G401 (cell line): ENCODE measurements at regions not wholly inside any gene's neighbourhood (a gene's known extent, or its start where the extent isn't known, plus 50 kb on each side); places are given as distances from the start of the nearest gene placed in this dataset.
"Not testable (repeated sequence)": the region's sequence is repeated elsewhere in the genome, so short reads cannot be mapped to it uniquely, and the experiment has no call there.

Experiments
- DNase-seq: peaks from one replicate; pipeline ENCODE4 v3.0.0-alpha.2; 2015; ENCODE audit warnings: low spot score
- in situ Hi-C: cut with HindIII; loops from 2 replicates; pipeline ENCODE4 v1.10.0; 2016; ENCODE audit warnings: low sequenced_read_pairs, mixed read lengths

DNA sequence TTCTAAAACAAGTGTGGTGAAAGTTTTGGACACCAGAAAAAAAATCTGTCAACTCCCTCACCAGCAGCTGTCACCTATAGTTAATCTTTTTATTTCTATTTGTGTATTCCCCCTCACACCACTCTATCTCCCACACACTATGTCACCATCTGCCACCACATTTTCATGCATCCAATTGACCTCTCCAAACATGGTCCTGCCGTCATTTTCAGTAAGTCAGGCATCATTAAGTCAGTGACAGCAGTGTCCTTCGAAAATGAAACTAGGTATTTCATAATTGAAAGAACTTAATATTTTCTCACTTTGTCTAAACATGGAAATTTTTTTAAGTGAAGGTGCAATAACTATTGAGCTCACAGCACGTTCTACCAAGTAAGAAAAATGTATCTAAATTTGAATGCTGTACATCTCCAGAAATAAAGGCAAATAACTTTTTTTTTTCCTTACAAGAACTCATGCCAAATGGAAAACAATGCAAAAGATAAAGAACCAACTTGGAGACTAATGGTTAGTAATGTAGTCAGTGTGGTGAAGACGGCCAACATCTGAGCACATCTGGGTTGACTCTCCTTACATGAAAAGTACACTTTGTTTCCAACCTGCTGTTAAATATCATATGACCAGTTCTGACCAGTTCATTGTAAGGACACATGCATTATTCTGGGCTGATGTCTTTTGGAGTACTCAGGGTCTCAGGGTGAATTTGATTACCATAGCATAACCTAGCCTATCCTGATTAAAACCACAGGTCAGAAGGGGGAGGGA, 623.3 kb upstream of the MANEA start:
- in situ Hi-C loops = no loop called here
- DNase-seq = peak; percentile 94

DNA sequence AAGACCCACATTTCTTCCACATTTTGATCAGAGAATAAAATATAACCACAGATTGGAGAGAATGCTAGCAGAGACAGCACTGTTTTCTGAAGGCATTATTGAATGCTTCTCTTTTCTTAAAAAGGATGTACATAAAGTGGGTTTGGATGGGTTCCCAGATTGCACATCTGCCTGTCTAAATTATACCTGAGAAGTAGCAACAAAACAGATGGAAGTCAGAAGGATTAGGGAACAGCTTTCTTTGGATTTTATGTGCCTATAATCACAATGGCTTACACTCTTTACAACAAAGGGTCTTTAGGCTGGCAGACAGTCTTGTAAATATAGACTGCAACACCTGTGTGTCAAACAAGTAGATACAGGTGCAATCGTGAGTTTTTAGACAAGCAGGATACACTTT, 622.2 kb upstream of the MANEA start:
- in situ Hi-C loops = no loop called here
- DNase-seq = peak; percentile 30

DNA sequence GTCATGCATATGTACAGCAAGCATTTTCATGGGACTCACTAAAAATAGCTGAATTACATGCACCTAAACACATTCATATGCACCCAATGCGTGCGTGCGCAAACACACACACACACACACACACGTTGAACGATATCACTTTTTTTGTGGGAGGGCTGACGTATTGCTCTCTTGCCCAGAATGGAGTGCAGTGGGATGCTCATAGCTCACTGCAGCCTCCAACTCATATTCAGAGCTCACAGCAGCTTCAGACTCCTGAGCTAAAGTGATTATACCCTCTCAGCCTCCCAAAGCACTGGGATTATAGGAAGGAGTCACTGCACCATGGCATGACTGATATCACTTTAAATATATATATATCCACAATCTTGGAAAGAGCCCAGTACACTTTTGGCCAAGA, 620.4 kb upstream of the MANEA start:
- in situ Hi-C loops = no loop called here
- DNase-seq = no peak

DNA sequence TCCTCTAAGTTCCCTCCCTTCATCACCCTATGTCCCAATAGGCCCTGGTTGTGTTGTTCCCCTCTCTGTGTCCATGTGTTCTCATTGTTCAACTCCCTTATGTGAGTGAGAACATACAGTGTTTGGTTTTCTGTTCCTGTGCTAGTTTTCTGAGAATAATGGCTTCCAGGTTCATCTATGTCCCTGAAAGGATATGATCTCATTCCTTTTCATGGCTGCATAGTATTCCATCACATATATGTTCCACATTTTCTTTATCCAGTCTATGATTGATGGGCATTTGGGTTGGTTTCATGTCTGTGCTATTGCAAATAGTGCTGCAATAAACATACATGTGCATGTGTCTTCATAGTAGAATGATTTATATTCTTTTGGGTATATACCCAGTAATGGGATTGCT, 612.6 kb upstream of the MANEA start:
- in situ Hi-C loops, DNase-seq: not testable (repeated sequence)

DNA sequence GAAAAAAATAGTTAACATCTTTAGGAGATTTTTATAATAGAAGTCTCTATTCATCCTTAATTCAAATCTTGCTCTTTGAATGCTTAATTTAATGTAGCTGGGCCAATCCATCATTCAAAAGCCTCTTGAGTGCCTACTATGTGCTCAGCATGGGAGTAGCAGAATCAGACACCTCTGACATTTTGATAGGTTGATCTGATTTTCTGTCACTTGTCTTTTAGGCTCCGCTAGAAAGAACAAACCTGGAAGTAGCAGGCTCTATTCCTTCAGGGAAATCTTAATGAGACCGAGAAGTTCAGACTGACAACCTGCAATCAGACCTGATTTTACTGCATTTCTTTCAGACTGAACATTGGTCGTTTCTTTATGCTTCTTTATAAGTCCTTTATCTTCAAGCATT, 588.6 kb upstream of the MANEA start:
- in situ Hi-C loops = no loop called here

DNA sequence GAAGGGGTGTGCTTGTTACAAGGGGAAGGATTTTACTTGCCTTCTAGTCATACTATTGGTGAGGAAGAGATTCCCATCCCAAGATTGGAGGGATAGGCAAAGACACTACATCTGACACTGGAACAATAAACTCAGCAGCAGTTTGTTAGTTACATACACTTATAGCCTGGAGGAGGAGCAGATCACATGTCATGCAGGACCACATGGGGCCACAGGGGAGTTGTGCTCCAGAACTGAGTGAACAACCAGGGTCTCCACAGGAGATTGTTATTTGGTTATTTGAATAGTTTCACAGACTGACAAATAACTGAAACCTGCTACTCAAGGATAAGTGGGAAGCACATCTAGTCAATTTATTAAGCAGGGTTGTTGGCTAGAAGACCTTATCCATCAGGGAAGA, 559.4 kb upstream of the MANEA start:
- DNase-seq = no peak
- in situ Hi-C loops = no loop called here

More for the DNA sequence above, 588.6 kb upstream of the MANEA start:
- DNase-seq = no peak
